Right lobe of liver (tissue), 6 donors: ENCODE measurements at regions not wholly inside any gene's neighbourhood (a gene's known extent, or its start where the extent isn't known, plus 50 kb on each side); places are given as distances from the start of the nearest gene placed in this dataset.
A peak's percentile ranks its signal among the peaks of the same experiment; 100 is the strongest.

Source experiments
- ATAC-seq, 4 donors: fragments of 200-7000 bp; cut with Tn5 transposase; one replicate each; pipeline ENCODE4 v1.9.1; 2020; ENCODE audit warnings: mild to moderate bottlenecking in 4 of 4, moderate library complexity in 4 of 4
- DNase-seq, 3 donors: peaks; one replicate each; pipeline ENCODE4 v3.0.0-alpha.2; 2020
- H3K27ac ChIP-seq, 3 donors: fragments of 200-600 bp; one replicate each; pipeline ENCODE4 v1.8.0; 2022
- H3K27me3 ChIP-seq, 2 donors: fragments of 200-600 bp; one replicate each; pipeline ENCODE4 v1.8.0; 2022
- H3K36me3 ChIP-seq, 4 donors: fragments of 200-600 bp; sonication (generic) in 1 of 4; one replicate each; pipeline versions ENCODE4 v1.5.1 to v1.8.0; 2017 to 2022; ENCODE audit warnings: control low read depth in 1 of 4
- H3K4me1 ChIP-seq, 4 donors: fragments of 200-600 bp; sonication (generic) in 1 of 4; one replicate each; pipeline versions ENCODE4 v1.5.1 to v1.8.0; 2017 to 2022; ENCODE audit warnings: control low read depth in 1 of 4
- H3K4me3 ChIP-seq, 3 donors: fragments of 200-600 bp; one replicate each; pipeline ENCODE4 v1.8.0; 2022
- H3K9me3 ChIP-seq, 4 donors: fragments of 200-600 bp; sonication (generic) in 1 of 4; one replicate each; pipeline versions ENCODE4 v1.5.1 to v1.8.0; 2017 to 2022; ENCODE audit warnings: control low read depth in 1 of 4
- POLR2A ChIP-seq: fragments of 450-650 bp; IDR thresholded peaks from one replicate; pipeline ENCODE4 v1.6.1; 2017; ENCODE audit warnings: antibody characterized with exemption, mild to moderate bottlenecking
- WGBS: methylation state at CpG from one replicate; pipeline ENCODE4 v1.1.6; 2018; ENCODE audit warnings: low coverage, low lambda C conversion rate; ENCODE audit not compliant: insufficient coverage; ENCODE audit errors: missing lambda C conversion rate; 5-methylcytosine and 5-hydroxymethylcytosine counted together
- intact Hi-C, 2 donors: fragments of 100-400 bp; cut with DNase I; formaldehyde crosslinking; loops; one replicate each; pipeline versions ENCODE4 v1.11.2 to v1.14.1; 2022
- TF ChIP-seq, protein P1 (sequence below), 4 donors: fragments of 200-600 bp in 3 of 4; fragments of 450-650 bp in 1 of 4; IDR thresholded peaks; one replicate each; pipeline versions ENCODE4 v1.5.1 to v1.8.0; 2016 to 2022; ENCODE audit warnings: antibody characterized with exemption in 4 of 4, mild to moderate bottlenecking in 2 of 4
- donor health status: DM: no; HTN: yes; CAD: no.
- donor health status: DM: no; HTN: no; CAD: no.
- donor health status: DM: no; HTN: no; CAD: no.
- donor health status: DM: no; HTN: yes; CAD: no.
- donor health status: DM: no; HTN: yes; CAD: no.

DNA sequence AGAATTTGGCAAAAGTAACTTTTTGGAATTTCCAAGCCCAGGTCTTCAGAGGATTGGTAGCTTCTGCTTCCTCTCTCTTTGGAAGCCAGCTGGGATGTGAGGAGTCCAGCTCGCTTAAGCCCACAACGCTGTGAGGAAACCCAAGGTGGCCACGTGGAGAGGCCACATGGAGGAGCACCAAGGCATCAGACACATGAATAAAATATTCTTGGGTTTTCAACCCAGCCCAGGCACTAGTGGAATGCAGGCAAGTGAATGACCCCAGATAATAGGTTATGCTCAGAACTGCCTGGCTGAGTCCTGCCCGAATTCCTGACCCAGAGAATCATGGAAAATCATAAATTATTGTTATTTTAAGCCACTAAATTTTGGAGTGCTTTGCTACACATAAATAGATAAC, 119.7 kb upstream of the PARP11 start:
- H3K9me3 ChIP-seq: no peaks in the 10 kb centered on the region
- ATAC-seq (no peak), DNase-seq (no peak)
- H3K36me3 ChIP-seq: no peaks in the 10 kb centered on the region
- WGBS: 61% methylated on average over 2 of the region's 4 CpGs
- peaks cover 0 to 15% (median 6%) of the 10 kb centered on the region in 4 donors for H3K4me1 ChIP-seq
- no peak overlapping the region for H3K4me3 ChIP-seq
- no peak for TF ChIP-seq POLR2A
- TF ChIP-seq, protein P1, sequence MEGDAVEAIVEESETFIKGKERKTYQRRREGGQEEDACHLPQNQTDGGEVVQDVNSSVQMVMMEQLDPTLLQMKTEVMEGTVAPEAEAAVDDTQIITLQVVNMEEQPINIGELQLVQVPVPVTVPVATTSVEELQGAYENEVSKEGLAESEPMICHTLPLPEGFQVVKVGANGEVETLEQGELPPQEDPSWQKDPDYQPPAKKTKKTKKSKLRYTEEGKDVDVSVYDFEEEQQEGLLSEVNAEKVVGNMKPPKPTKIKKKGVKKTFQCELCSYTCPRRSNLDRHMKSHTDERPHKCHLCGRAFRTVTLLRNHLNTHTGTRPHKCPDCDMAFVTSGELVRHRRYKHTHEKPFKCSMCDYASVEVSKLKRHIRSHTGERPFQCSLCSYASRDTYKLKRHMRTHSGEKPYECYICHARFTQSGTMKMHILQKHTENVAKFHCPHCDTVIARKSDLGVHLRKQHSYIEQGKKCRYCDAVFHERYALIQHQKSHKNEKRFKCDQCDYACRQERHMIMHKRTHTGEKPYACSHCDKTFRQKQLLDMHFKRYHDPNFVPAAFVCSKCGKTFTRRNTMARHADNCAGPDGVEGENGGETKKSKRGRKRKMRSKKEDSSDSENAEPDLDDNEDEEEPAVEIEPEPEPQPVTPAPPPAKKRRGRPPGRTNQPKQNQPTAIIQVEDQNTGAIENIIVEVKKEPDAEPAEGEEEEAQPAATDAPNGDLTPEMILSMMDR (IDR thresholded peaks at IDR 0.05): no peak
- no peak overlapping the region for H3K27ac ChIP-seq
- intact Hi-C loops: loop anchor here in 1 of 2 donors (10.0 kb wide), 1 partner anchor 282 kb away; the partner anchor contains the start of gene CCND2
- H3K27me3 ChIP-seq: no peaks in the 10 kb centered on the region

DNA sequence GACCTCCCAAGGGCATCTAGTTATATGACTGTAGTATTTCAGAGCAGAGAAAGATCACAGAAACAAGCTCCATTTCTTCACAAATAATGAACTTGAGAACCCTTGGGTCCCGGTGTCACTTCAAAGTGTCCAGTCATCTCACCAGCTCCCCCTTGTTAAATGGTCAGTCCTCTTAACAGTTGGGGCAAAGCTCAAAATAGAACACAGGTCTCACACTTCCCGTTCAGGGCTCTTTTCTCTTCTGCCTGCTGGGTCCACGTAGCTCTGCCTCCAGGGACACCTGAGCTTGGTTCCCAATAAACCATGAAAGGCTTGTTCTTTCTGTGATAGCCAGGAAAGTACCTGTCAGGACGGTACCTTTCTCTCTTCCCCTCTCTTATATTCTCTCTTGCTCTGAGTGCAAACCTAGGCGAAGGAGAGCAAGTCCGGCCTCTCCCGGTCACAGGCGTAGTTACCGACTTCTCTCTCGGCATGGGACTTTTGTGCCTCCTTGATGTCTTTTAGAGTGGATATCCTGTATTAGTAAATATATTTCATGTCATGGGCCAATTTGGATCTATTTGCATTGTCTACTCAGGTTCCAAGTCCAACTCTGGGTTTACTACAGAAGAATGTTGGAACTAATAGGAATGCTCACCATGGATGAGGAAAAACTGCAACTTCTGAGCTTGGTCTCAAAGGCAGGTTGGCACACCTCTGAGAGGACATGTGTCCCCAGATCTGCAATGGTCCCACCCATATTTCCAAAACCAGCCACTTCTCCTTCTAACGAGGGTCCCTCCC, 118.8 kb upstream of the PARP11 start:
- Histone ChIP-seq H3K4me1 (peaks cover 0 to 15% (median 6%) of the 10 kb centered on the region in 4 donors), H3K27ac (no peak overlapping the region), H3K9me3 (no peaks in the 10 kb centered on the region), H3K27me3 (no peaks in the 10 kb centered on the region), H3K36me3 (no peaks in the 10 kb centered on the region), H3K4me3 (no peak overlapping the region)
- peak; percentile 56 to 82 (median 71) for ATAC-seq
- no peak for DNase-seq
- intact Hi-C loops: loop anchor here in 1 of 2 donors (10.0 kb wide), 1 partner anchor 283 kb away; the partner anchor contains the start of gene CCND2
- no peak for TF ChIP-seq POLR2A
- TF ChIP-seq, protein P1 (IDR thresholded peaks at IDR 0.05): peak in 1 of 4 donors; percentile 12
- 20% methylated on average over 9 of the region's 11 CpGs for WGBS

DNA sequence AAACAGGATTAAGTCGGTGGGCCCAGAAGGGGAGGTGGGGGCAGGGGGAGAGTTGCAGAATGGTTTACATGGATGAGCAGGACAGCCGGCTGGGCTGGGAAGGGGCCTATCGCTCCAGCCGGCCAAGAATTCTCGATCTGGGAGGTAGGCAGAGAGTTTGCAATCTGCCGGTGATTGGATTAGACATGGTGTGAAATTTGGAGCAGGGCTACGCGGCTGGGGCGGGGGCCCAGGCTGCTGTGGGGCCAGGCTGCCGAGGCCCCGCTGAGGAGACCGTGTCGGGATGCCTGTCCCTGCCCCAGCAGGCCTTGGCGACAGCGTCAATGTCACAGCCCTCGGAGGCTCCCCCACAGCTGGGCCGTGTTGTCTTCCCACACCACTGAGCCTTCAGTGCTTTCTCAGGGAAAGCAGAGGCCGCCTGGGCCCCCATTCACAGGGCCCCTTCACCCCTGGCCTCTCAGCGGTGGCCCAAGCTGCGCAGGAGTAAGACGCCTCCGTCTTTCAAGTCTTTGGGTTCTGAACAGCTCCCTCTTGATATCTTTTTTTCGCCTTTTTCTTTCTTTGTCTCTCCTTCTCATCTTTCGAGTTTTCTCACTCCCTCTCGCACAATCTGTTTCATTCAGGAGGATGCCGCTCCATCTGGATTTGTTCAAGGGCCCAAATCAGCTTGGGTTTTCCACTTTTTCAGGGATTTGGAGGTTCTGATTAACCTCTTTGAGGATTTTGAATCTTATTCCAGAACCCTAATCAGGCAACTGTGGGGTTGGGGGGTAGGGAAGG, 117.5 kb upstream of the PARP11 start:
- Histone ChIP-seq H3K27ac (no peak overlapping the region), H3K27me3 (no peaks in the 10 kb centered on the region), H3K9me3 (no peaks in the 10 kb centered on the region), H3K4me3 (no peak overlapping the region), H3K36me3 (no peaks in the 10 kb centered on the region), H3K4me1 (peaks cover 0 to 15% (median 6%) of the 10 kb centered on the region in 4 donors)
- no peak for DNase-seq
- no peak for ATAC-seq
- intact Hi-C loops: loop anchor here in 1 of 2 donors (10.0 kb wide), 1 partner anchor 284 kb away; the partner anchor contains the start of gene CCND2
- no peak for TF ChIP-seq POLR2A
- TF ChIP-seq, protein P1 (IDR thresholded peaks at IDR 0.05): no peak
- WGBS: 93% methylated on average over 11 of the region's 26 CpGs

DNA sequence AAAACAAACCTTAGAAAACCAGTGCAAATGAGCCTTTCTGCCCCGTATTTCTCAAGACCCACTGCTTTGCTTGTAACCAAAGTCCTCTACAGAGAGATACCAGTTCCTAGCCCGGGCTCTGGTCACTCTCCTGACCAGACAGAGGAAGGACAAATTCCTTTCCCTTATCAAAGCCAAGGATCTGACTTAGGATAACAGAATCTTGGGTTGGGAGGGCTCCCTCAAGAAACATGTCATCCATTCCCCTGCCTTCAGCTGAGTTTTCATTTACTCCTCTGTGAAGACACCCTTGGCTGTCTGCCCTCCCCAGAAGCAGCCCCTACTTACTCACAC, 116.0 kb upstream of the PARP11 start:
- Histone ChIP-seq H3K36me3 (no peaks in the 10 kb centered on the region), H3K4me3 (no peak overlapping the region), H3K4me1 (peaks cover 0 to 15% (median 6%) of the 10 kb centered on the region in 4 donors), H3K9me3 (no peaks in the 10 kb centered on the region), H3K27me3 (no peaks in the 10 kb centered on the region), H3K27ac (no peak overlapping the region)
- intact Hi-C loops: no loop called here
- 86% methylated on average over 1 of the region's 2 CpGs for WGBS
- DNase-seq (no peak), ATAC-seq (no peak)
- TF ChIP-seq, protein P1 (IDR thresholded peaks at IDR 0.05): no peak
- TF ChIP-seq POLR2A: no peak
